ENCODE measurements at regions not wholly inside any gene's neighbourhood (a gene's known extent, or its start where the extent isn't known, plus 50 kb on each side); places are given as distances from the start of the nearest gene placed in this dataset.

GRCh38 chr3:153319705-153320554 is 157.9 kb downstream of the RAP2B start:
- no peak for TF ChIP-seq TAF1 (IDR thresholded peaks at IDR 0.05; ENCODE audit: borderline replicate concordance, low read depth, low read length)
- TF ChIP-seq POLR2A (IDR thresholded peaks at IDR 0.05; ENCODE audit: low read depth, low read length) = no peak
- no peak for TF ChIP-seq POLR2AphosphoS5 (IDR thresholded peaks at IDR 0.05; ENCODE audit: low read depth, low read length)
